ENCODE measurements at regions not wholly inside any gene's neighbourhood (a gene's known extent, or its start where the extent isn't known, plus 50 kb on each side); places are given as distances from the start of the nearest gene placed in this dataset.

DNA sequence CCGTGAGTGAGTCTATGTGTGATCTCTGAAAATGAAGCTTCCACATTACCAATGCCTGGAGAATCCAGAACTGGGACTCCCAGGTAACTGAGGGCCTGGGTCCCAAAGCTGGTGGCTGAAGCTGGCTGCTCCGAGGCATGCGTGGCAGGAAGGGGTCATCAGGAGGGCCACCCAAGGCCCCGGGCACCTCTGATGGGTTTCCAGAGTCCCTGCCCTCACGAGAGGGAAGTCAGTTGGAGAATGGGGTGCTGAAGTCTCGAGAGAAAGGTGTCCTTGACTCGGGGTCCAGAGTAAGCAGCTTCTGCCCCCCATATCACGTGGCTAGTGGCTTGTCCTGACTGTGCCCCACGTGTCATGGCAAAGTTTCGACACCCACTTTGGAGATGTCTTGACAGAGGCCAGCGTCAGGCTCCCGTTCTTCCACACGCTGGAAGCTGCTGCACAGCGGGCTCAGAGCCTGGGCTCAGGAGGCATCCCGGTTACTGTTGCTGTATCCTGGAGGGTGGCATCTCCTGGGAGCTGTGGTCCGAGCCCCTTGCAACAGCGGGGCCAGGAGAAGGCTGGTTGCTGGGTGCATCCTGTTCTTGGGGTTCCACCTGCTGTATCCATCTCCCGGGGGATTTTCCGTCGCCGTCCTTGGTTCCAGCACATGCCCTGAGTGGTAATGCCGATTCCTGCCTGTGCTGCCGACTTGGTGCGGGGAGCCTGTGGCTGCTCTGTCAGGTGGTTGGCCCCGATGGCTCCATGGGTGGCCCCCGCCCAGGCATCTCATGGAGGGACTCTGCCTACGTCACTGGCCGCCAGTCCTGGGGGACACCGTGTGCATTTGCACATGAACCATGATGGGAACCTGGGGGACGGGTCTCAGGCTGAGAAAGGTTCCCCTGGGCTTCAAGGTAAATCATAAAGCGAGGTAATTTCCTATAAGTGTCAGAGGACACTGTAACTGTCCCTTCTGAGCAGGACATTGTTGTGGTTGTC, 183.3 kb upstream of the HDAC4 start:
- H3K4me3 ChIP-seq (ENCODE audit: low read depth, low read length): no peak overlapping the region
- TF ChIP-seq CTCF (IDR thresholded peaks at IDR 0.05; ENCODE audit: low read depth, low read length): no peak

GRCh38 chr2:239583171-239583878, 182.5 kb upstream of the HDAC4 start:
- no peak for TF ChIP-seq CTCF (IDR thresholded peaks at IDR 0.05; ENCODE audit: low read depth, low read length)
- no peak overlapping the region for H3K4me3 ChIP-seq (ENCODE audit: low read depth, low read length)

GRCh38 chr2:239582476-239582875, 181.7 kb upstream of the HDAC4 start:
- H3K4me3 ChIP-seq (ENCODE audit: low read depth, low read length): no peak overlapping the region
- TF ChIP-seq CTCF (IDR thresholded peaks at IDR 0.05; ENCODE audit: low read depth, low read length): no peak

DNA sequence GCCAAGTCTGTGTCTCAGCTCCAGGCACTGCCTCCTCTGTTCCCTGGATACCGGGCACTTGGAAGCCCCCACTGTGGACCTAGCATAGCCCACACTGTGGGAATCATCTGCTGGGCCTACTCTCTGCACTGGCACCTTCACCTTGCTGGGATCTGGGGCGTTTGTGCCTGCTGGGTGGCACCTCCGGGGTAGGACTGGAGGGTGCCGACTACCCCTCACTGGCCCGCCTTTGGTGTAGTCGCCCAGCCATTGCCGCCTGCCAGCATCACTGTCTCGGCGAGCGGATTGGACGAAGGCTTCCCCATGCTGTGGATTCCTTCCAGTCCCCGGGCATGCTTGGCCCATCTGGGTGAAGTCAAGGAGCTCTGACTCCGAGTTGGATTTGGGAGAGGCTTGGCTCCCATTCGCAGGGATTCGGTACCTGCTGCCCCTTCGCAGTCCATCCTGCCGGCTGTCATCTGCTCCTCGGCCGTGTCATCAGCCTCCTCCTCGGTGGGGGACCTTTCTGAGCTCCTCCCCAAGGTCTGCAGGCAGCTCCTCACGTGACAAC, 180.6 kb upstream of the HDAC4 start:
- TF ChIP-seq CTCF (IDR thresholded peaks at IDR 0.05; ENCODE audit: low read depth, low read length): no peak
- no peak overlapping the region for H3K4me3 ChIP-seq (ENCODE audit: low read depth, low read length)

DNA sequence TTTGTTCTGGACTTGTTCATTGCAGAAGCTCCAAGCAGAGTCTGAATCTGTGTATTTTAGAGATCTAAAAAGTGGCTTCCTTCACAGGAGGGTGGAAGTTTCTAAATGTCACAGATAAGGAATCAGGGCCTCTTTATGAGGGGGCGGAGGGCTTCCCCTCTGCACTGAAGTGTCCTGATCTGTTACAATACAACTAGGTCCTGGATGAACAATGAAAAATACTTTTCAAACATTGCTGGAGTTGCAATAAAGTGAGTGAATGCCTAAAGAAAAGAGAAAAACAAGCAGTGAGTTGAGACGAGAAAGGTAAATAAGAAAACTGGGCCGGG, 179.3 kb upstream of the HDAC4 start:
- TF ChIP-seq CTCF (IDR thresholded peaks at IDR 0.05; ENCODE audit: low read depth, low read length): no peak
- H3K4me3 ChIP-seq (ENCODE audit: low read depth, low read length): no peak overlapping the region

- H3K4me3 ChIP-seq (ENCODE audit: low read depth, low read length): no peak overlapping the region
- no peak for TF ChIP-seq CTCF (IDR thresholded peaks at IDR 0.05; ENCODE audit: low read depth, low read length)
Observed at GRCh38 chr2:239579524-239580198, 178.8 kb upstream of the HDAC4 start.

Data from WI38 (cell line).